CD14-positive monocyte (primary cell): ENCODE measurements at regions not wholly inside any gene's neighbourhood (a gene's known extent, or its start where the extent isn't known, plus 50 kb on each side); places are given as distances from the start of the nearest gene placed in this dataset.

Experiments used
- DNase-seq, 3 donors: peaks; one replicate each; pipeline ENCODE4 v3.0.0-alpha.2; 2011 to 2022
- H2AFZ ChIP-seq: 2 replicates; pipeline ENCODE4 v1.6.0; 2012; ENCODE audit warnings: mild to moderate bottlenecking, low read depth, low read length, inconsistent platforms; ENCODE audit not compliant: insufficient read depth, poor library complexity, severe bottlenecking
- H3K27ac ChIP-seq, 2 donors: 1 replicate in 1 of 2; 2 replicates in 1 of 2; pipeline ENCODE4 v1.5.1; 2012 to 2013; ENCODE audit warnings: low read length in 2 of 2, control low read depth in 1 of 2, inconsistent platforms in 1 of 2, low read depth in 1 of 2, mild to moderate bottlenecking in 1 of 2
- H3K27me3 ChIP-seq, 2 donors: one replicate each; pipeline versions ENCODE4 v1.6.0 to v1.6.1; 2011 to 2013; ENCODE audit warnings: low read length in 2 of 2; ENCODE audit not compliant: control insufficient read depth in 2 of 2, insufficient read depth in 2 of 2
- H3K36me3 ChIP-seq, 2 donors: replicated peaks in 1 of 2; 1 replicate in 1 of 2; 2 replicates in 1 of 2; pipeline versions ENCODE4 v1.5.1 to v1.6.1; 2012 to 2013; ENCODE audit warnings: low read length in 2 of 2, control low read depth in 1 of 2, inconsistent platforms in 1 of 2, mild to moderate bottlenecking in 1 of 2; ENCODE audit not compliant: insufficient read depth in 2 of 2, control insufficient read depth in 1 of 2
- H3K4me1 ChIP-seq, 2 donors: 1 replicate in 1 of 2; 2 replicates in 1 of 2; pipeline versions ENCODE4 v1.5.1 to v1.6.1; 2012 to 2013; ENCODE audit warnings: low read length in 2 of 2, control low read depth in 1 of 2, inconsistent platforms in 1 of 2, mild to moderate bottlenecking in 1 of 2, moderate library complexity in 1 of 2; ENCODE audit not compliant: insufficient read depth in 2 of 2, control insufficient read depth in 1 of 2
- H3K4me2 ChIP-seq: replicated peaks from 2 replicates; pipeline ENCODE3; 2012; ENCODE audit warnings: low read length, moderate library complexity, mild to moderate bottlenecking; ENCODE audit not compliant: poor library complexity, severe bottlenecking; ENCODE audit errors: extremely low read depth
- H3K4me3 ChIP-seq, 3 experiments: fragments of 200-600 bp in 1 of 3; sonication (generic) in 1 of 3; replicated peaks in 1 of 3; 1 replicate in 2 of 3; 2 replicates in 1 of 3; pipeline ENCODE4 v1.5.1; 2011 to 2013; ENCODE audit warnings: low read length in 3 of 3, mild to moderate bottlenecking in 3 of 3, control low read depth in 2 of 3, low read depth in 2 of 3, inconsistent platforms in 1 of 3, moderate library complexity in 1 of 3
- H3K79me2 ChIP-seq: 2 replicates; pipeline ENCODE4 v1.6.0; 2012; ENCODE audit warnings: mild to moderate bottlenecking, control low read depth, inconsistent platforms, low read length, moderate library complexity; ENCODE audit not compliant: insufficient read depth
- H3K9ac ChIP-seq: 2 replicates; pipeline ENCODE4 v1.6.0; 2017; ENCODE audit warnings: low read length, mild to moderate bottlenecking; ENCODE audit not compliant: insufficient read depth, poor library complexity, severe bottlenecking
- H3K9me3 ChIP-seq, 2 donors: replicated peaks in 1 of 2; 1 replicate in 1 of 2; 2 replicates in 1 of 2; pipeline versions ENCODE4 v1.5.1 to v1.6.1; 2012 to 2013; ENCODE audit warnings: low read length in 2 of 2, control low read depth in 1 of 2; ENCODE audit not compliant: control insufficient read depth in 1 of 2, insufficient read depth in 1 of 2
- H4K20me1 ChIP-seq: 2 replicates; pipeline ENCODE4 v1.6.0; 2012; ENCODE audit warnings: mild to moderate bottlenecking, low read length, control low read depth, moderate library complexity; ENCODE audit not compliant: insufficient read depth
- H3K27ac Mint-ChIP-seq, 7 donors: one replicate each; pipeline ENCODE4 v1.8.0; 2020; ENCODE audit warnings: mild to moderate bottlenecking in 7 of 7, mixed read lengths in 7 of 7, moderate library complexity in 6 of 7, inconsistent platforms in 2 of 7
- H3K27me3 Mint-ChIP-seq, 3 donors: one replicate each; pipeline ENCODE4 v1.8.0; 2021 to 2022; ENCODE audit warnings: low read depth in 3 of 3, mild to moderate bottlenecking in 3 of 3, mixed read lengths in 3 of 3, moderate library complexity in 3 of 3, inconsistent platforms in 1 of 3
- H3K36me3 Mint-ChIP-seq, 2 donors: one replicate each; pipeline ENCODE4 v1.8.0; 2020; ENCODE audit warnings: mixed read lengths in 2 of 2, inconsistent platforms in 1 of 2, mild to moderate bottlenecking in 1 of 2
- H3K4me1 Mint-ChIP-seq: one replicate; pipeline ENCODE4 v1.8.0; 2020; ENCODE audit warnings: mild to moderate bottlenecking, mixed read lengths
- H3K4me3 Mint-ChIP-seq, 2 donors: one replicate each; pipeline ENCODE4 v1.8.0; 2020; ENCODE audit warnings: mild to moderate bottlenecking in 2 of 2, mixed read lengths in 2 of 2, moderate library complexity in 1 of 2
- H3K9me3 Mint-ChIP-seq, 7 donors: one replicate each; pipeline ENCODE4 v1.8.0; 2020 to 2022; ENCODE audit warnings: mixed read lengths in 7 of 7, mild to moderate bottlenecking in 6 of 7, moderate library complexity in 6 of 7, inconsistent platforms in 2 of 7
- CTCF ChIP-seq: fragments of 200-600 bp; IDR thresholded peaks from one replicate; pipeline ENCODE4 v1.8.0; 2022; ENCODE audit warnings: antibody characterized with exemption, mild to moderate bottlenecking
- WGBS: methylation state at CpG from one replicate; pipeline ENCODE4 v1.1.5; 2013; ENCODE audit warnings: missing lambda C conversion rate; ENCODE audit not compliant: insufficient coverage; 5-methylcytosine and 5-hydroxymethylcytosine counted together
- intact Hi-C, 2 donors: fragments of 100-400 bp; cut with micrococcal nuclease; formaldehyde crosslinking; loops; one replicate each; pipeline versions ENCODE4 v1.15.0 to v1.15.1; 2023

- H3K4me2 ChIP-seq: no peak overlapping the region
- 42% methylated on average over 15 of the region's 15 CpGs for WGBS
- no peak for TF ChIP-seq CTCF
Observed at GRCh38 chr4:8939160-8939839, 67.7 kb upstream of the HMX1 start.

GRCh38 chr4:8938623-8939022 is 67.0 kb upstream of the HMX1 start:
- Mint-ChIP-seq H3K4me1 (no peaks in the 10 kb centered on the region), H3K27ac (no peak overlapping the region), H3K27me3 (peaks cover 2 to 7% (median 4%) of the 10 kb centered on the region in 3 donors), H3K4me3 (no peak overlapping the region), H3K9me3 (peaks cover 0 to 7% (median 0%) of the 10 kb centered on the region in 7 donors), H3K36me3 (no peaks in the 10 kb centered on the region)
- no peaks in the 10 kb centered on the region for H3K27me3 ChIP-seq
- H3K79me2 ChIP-seq: no peaks in the 10 kb centered on the region
- intact Hi-C loops: no loop called here
- no peak overlapping the region for H3K9ac ChIP-seq
- H3K4me2 ChIP-seq: no peak overlapping the region
- no peak for DNase-seq
- H3K36me3 ChIP-seq: no peaks in the 10 kb centered on the region
- H3K4me3 ChIP-seq: no peak overlapping the region
- no peak overlapping the region for H3K27ac ChIP-seq
- WGBS: 77% methylated on average over 5 of the region's 5 CpGs
- no peaks in the 10 kb centered on the region for H3K4me1 ChIP-seq
- no peak for TF ChIP-seq CTCF
- no peaks in the 10 kb centered on the region for H4K20me1 ChIP-seq
- H2AFZ ChIP-seq: no peak overlapping the region
- no peaks in the 10 kb centered on the region for H3K9me3 ChIP-seq

More at GRCh38 chr4:8939160-8939839, 67.7 kb upstream of the HMX1 start:
- Histone ChIP-seq H4K20me1 (no peaks in the 10 kb centered on the region), H3K36me3 (no peaks in the 10 kb centered on the region), H3K27me3 (no peaks in the 10 kb centered on the region), H2AFZ (no peak overlapping the region), H3K79me2 (no peaks in the 10 kb centered on the region), H3K27ac (no peak overlapping the region), H3K9ac (no peak overlapping the region), H3K9me3 (no peaks in the 10 kb centered on the region), H3K4me3 (no peak overlapping the region), H3K4me1 (no peaks in the 10 kb centered on the region)
- DNase-seq: no peak
- intact Hi-C loops: no loop called here
- no peaks in the 10 kb centered on the region for H3K36me3 Mint-ChIP-seq
- H3K27me3 Mint-ChIP-seq: peaks cover 2 to 7% (median 4%) of the 10 kb centered on the region in 3 donors
- H3K27ac Mint-ChIP-seq: no peak overlapping the region
- no peaks in the 10 kb centered on the region for H3K4me1 Mint-ChIP-seq
- H3K4me3 Mint-ChIP-seq: no peak overlapping the region
- H3K9me3 Mint-ChIP-seq: peaks cover 0 to 4% (median 0%) of the 10 kb centered on the region in 7 donors
